DMS 273 treated with DMSO at 0.1 percent for 48 hours (cell line): ENCODE measurements at regions not wholly inside any gene's neighbourhood (a gene's known extent, or its start where the extent isn't known, plus 50 kb on each side); places are given as distances from the start of the nearest gene placed in this dataset.
A peak's percentile ranks its signal among the peaks of the same experiment; 100 is the strongest.

Experiments used
- DNase-seq: peaks from one replicate; lab custom pipeline; 2025; lab: John Stamatoyannopoulos, UW

- no peak for DNase-seq
Measured at GRCh38 chr5:84685121-84685894, 300.6 kb upstream of the EDIL3 start.

- DNase-seq: no peak
Measured at GRCh38 chr5:84683594-84683993, 298.9 kb upstream of the EDIL3 start.

GRCh38 chr5:84682531-84682930, 297.9 kb upstream of the EDIL3 start:
- DNase-seq: no peak

- DNase-seq: no peak
Measured at GRCh38 chr5:84680908-84681307, 296.2 kb upstream of the EDIL3 start.

GRCh38 chr5:84673785-84674184, 289.1 kb upstream of the EDIL3 start:
- DNase-seq: no peak

- no peak for DNase-seq
Measured at GRCh38 chr5:84667576-84667975, 282.9 kb upstream of the EDIL3 start.

GRCh38 chr5:84650429-84650828, 265.7 kb upstream of the EDIL3 start:
- no peak for DNase-seq

- no peak for DNase-seq
Measured at GRCh38 chr5:84647581-84647980, 262.9 kb upstream of the EDIL3 start.

GRCh38 chr5:84642795-84643194, 258.1 kb upstream of the EDIL3 start:
- no peak for DNase-seq

GRCh38 chr5:84642324-84642723, 257.6 kb upstream of the EDIL3 start:
- DNase-seq: no peak

GRCh38 chr5:84637662-84638375, 253.1 kb upstream of the EDIL3 start:
- no peak for DNase-seq

- DNase-seq: no peak
Measured at GRCh38 chr5:84635235-84636055, 250.8 kb upstream of the EDIL3 start.

- DNase-seq: no peak
Measured at GRCh38 chr5:84634256-84634655, 249.6 kb upstream of the EDIL3 start.

- DNase-seq: no peak
Measured at GRCh38 chr5:84632418-84632817, 247.7 kb upstream of the EDIL3 start.

- DNase-seq: no peak
Measured at GRCh38 chr5:84628918-84629317, 244.2 kb upstream of the EDIL3 start.

GRCh38 chr5:84623019-84623418, 238.3 kb upstream of the EDIL3 start:
- no peak for DNase-seq

- no peak for DNase-seq
Measured at GRCh38 chr5:84622461-84622860, 237.8 kb upstream of the EDIL3 start.

- DNase-seq: no peak
Measured at GRCh38 chr5:84618262-84618661, 233.6 kb upstream of the EDIL3 start.

GRCh38 chr5:84614906-84615305, 230.2 kb upstream of the EDIL3 start:
- DNase-seq: peak; percentile 95

GRCh38 chr5:84606784-84607183, 222.1 kb upstream of the EDIL3 start:
- no peak for DNase-seq

- DNase-seq: no peak
Measured at GRCh38 chr5:84605241-84605640, 220.6 kb upstream of the EDIL3 start.

GRCh38 chr5:84603568-84604185, 219.0 kb upstream of the EDIL3 start:
- DNase-seq: no peak
